Type B pancreatic cell (in vitro differentiated cells): ENCODE measurements at regions not wholly inside any gene's neighbourhood (a gene's known extent, or its start where the extent isn't known, plus 50 kb on each side); places are given as distances from the start of the nearest gene placed in this dataset.

Source experiments
- DNase-seq: peaks from one replicate; pipeline ENCODE4 v3.0.0; 2021; ENCODE audit warnings: mixed read lengths; ENCODE audit not compliant: unreplicated experiment; ENCODE audit errors: extremely low spot score
- H3K27ac Mint-ChIP-seq: 2 replicates; pipeline ENCODE4 v1.8.0; 2021; ENCODE audit warnings: mild to moderate bottlenecking, mixed read lengths
- H3K27me3 Mint-ChIP-seq: 2 replicates; pipeline ENCODE4 v1.8.0; 2021; ENCODE audit warnings: mixed read lengths
- H3K36me3 Mint-ChIP-seq: 2 replicates; pipeline ENCODE4 v1.8.0; 2021; ENCODE audit warnings: mixed read lengths
- H3K4me1 Mint-ChIP-seq: one replicate; pipeline ENCODE4 v1.8.0; 2021; ENCODE audit warnings: mixed read lengths; ENCODE audit not compliant: unreplicated experiment
- H3K4me3 Mint-ChIP-seq: 2 replicates; pipeline ENCODE4 v1.8.0; 2021; ENCODE audit warnings: mild to moderate bottlenecking, mixed read lengths
- H3K9me3 Mint-ChIP-seq: 2 replicates; pipeline ENCODE4 v1.8.0; 2021; ENCODE audit warnings: mixed read lengths
- CTCF ChIP-seq: fragments of 200-600 bp; sonication (generic); conservative IDR thresholded peaks from 2 replicates; pipeline ENCODE4 v1.5.0; 2021; ENCODE audit warnings: antibody characterized with exemption, mild to moderate bottlenecking

GRCh38 chr2:123036300-123036699, 988.8 kb upstream of the CNTNAP5 start:
- no peaks in the 10 kb centered on the region for H3K4me1 Mint-ChIP-seq
- H3K27me3 Mint-ChIP-seq: no peaks in the 10 kb centered on the region
- H3K27ac Mint-ChIP-seq: no peak overlapping the region
- peaks cover 8% of the 10 kb centered on the region for H3K9me3 Mint-ChIP-seq
- H3K36me3 Mint-ChIP-seq: no peaks in the 10 kb centered on the region
- TF ChIP-seq CTCF: no peak
- no peak overlapping the region for H3K4me3 Mint-ChIP-seq
- DNase-seq: no peak

GRCh38 chr2:123040506-123040905, 984.6 kb upstream of the CNTNAP5 start:
- H3K36me3 Mint-ChIP-seq: no peaks in the 10 kb centered on the region
- no peak overlapping the region for H3K4me3 Mint-ChIP-seq
- no peaks in the 10 kb centered on the region for H3K4me1 Mint-ChIP-seq
- peaks cover 8% of the 10 kb centered on the region for H3K9me3 Mint-ChIP-seq
- no peak for TF ChIP-seq CTCF
- no peak overlapping the region for H3K27ac Mint-ChIP-seq
- H3K27me3 Mint-ChIP-seq: peaks cover 4% of the 10 kb centered on the region
- no peak for DNase-seq

- no peak for DNase-seq
- Mint-ChIP-seq H3K27ac (no peak overlapping the region), H3K4me1 (no peaks in the 10 kb centered on the region), H3K36me3 (no peaks in the 10 kb centered on the region), H3K9me3 (no peaks in the 10 kb centered on the region), H3K27me3 (peaks cover 4% of the 10 kb centered on the region), H3K4me3 (no peak overlapping the region)
- TF ChIP-seq CTCF: no peak
These were observed 981.6 kb upstream of the CNTNAP5 start for GRCh38 chr2:123043458-123043857.

GRCh38 chr2:123045713-123046112, 979.4 kb upstream of the CNTNAP5 start:
- TF ChIP-seq CTCF: no peak
- H3K36me3 Mint-ChIP-seq: no peaks in the 10 kb centered on the region
- no peak for DNase-seq
- H3K4me1 Mint-ChIP-seq: no peaks in the 10 kb centered on the region
- no peak overlapping the region for H3K27ac Mint-ChIP-seq
- no peaks in the 10 kb centered on the region for H3K9me3 Mint-ChIP-seq
- no peak overlapping the region for H3K4me3 Mint-ChIP-seq
- peaks cover 4% of the 10 kb centered on the region for H3K27me3 Mint-ChIP-seq

- H3K4me3 Mint-ChIP-seq: no peak overlapping the region
- no peaks in the 10 kb centered on the region for H3K36me3 Mint-ChIP-seq
- no peak overlapping the region for H3K27ac Mint-ChIP-seq
- peaks cover 4% of the 10 kb centered on the region for H3K27me3 Mint-ChIP-seq
- no peaks in the 10 kb centered on the region for H3K4me1 Mint-ChIP-seq
- H3K9me3 Mint-ChIP-seq: no peaks in the 10 kb centered on the region
- no peak for DNase-seq
- TF ChIP-seq CTCF: no peak
These were observed 977.9 kb upstream of the CNTNAP5 start for GRCh38 chr2:123047186-123047585.

GRCh38 chr2:123051136-123051535, 974.0 kb upstream of the CNTNAP5 start:
- Mint-ChIP-seq H3K9me3 (no peaks in the 10 kb centered on the region), H3K4me3 (no peak overlapping the region), H3K27ac (no peak overlapping the region), H3K27me3 (no peaks in the 10 kb centered on the region), H3K36me3 (no peaks in the 10 kb centered on the region), H3K4me1 (no peaks in the 10 kb centered on the region)
- DNase-seq: no peak
- TF ChIP-seq CTCF: no peak
